H9 (cell line): ENCODE measurements at regions not wholly inside any gene's neighbourhood (a gene's known extent, or its start where the extent isn't known, plus 50 kb on each side); places are given as distances from the start of the nearest gene placed in this dataset.

Experiments
- DNase-seq: peaks from one replicate; pipeline ENCODE4 v3.0.0-alpha.2; 2017
- H2AFZ ChIP-seq: one replicate; pipeline ENCODE4 v1.6.1; 2013; ENCODE audit warnings: mild to moderate bottlenecking, low read length, control low read depth, moderate library complexity
- H2AK5ac ChIP-seq: 2 replicates; pipeline ENCODE4 v1.6.1; 2013; ENCODE audit warnings: low read length, control low read depth, mixed read lengths; ENCODE audit not compliant: insufficient read length
- H2BK120ac ChIP-seq: one replicate; pipeline ENCODE4 v1.6.1; 2013; ENCODE audit warnings: low read depth, mild to moderate bottlenecking, low read length, control low read depth, inconsistent platforms; ENCODE audit not compliant: poor library complexity, severe bottlenecking
- H2BK12ac ChIP-seq: 2 replicates; pipeline ENCODE4 v1.6.1; 2013; ENCODE audit warnings: low read length, control low read depth, mixed read lengths, low read depth; ENCODE audit not compliant: insufficient read length
- H2BK15ac ChIP-seq: 2 replicates; pipeline ENCODE4 v1.6.1; 2013; ENCODE audit warnings: low read depth, low read length, control low read depth
- H2BK20ac ChIP-seq: one replicate; pipeline ENCODE4 v1.6.1; 2013; ENCODE audit warnings: low read depth, mild to moderate bottlenecking, low read length, control low read depth, inconsistent platforms; ENCODE audit not compliant: poor library complexity, severe bottlenecking
- H2BK5ac ChIP-seq: 2 replicates; pipeline ENCODE4 v1.6.1; 2013; ENCODE audit warnings: low read length, control low read depth, mixed read lengths; ENCODE audit not compliant: insufficient read length
- H3K14ac ChIP-seq: 2 replicates; pipeline ENCODE4 v1.6.1; 2013; ENCODE audit warnings: low read length, control low read depth; ENCODE audit not compliant: insufficient read depth
- H3K18ac ChIP-seq: 2 replicates; pipeline ENCODE4 v1.6.1; 2013; ENCODE audit warnings: low read depth, mild to moderate bottlenecking, mixed read lengths, low read length, control low read depth; ENCODE audit not compliant: insufficient read length
- H3K23ac ChIP-seq: 2 replicates; pipeline ENCODE4 v1.6.1; 2013; ENCODE audit warnings: low read length, control low read depth, mixed read lengths, low read depth; ENCODE audit not compliant: insufficient read length
- H3K23me2 ChIP-seq: 2 replicates; pipeline ENCODE4 v1.6.1; 2013; ENCODE audit warnings: low read depth, mild to moderate bottlenecking, mixed read lengths, low read length, control low read depth; ENCODE audit not compliant: insufficient read length, poor library complexity, severe bottlenecking
- H3K27ac ChIP-seq: 2 replicates; pipeline ENCODE4 v1.5.1; 2013; ENCODE audit warnings: low read length, control low read depth, mixed read lengths, low read depth; ENCODE audit not compliant: insufficient read length
- H3K27me3 ChIP-seq: 2 replicates; pipeline ENCODE4 v1.6.1; 2013; ENCODE audit warnings: low read length, control low read depth, inconsistent platforms; ENCODE audit not compliant: insufficient read depth
- H3K4ac ChIP-seq: 2 replicates; pipeline ENCODE4 v1.6.1; 2013; ENCODE audit warnings: low read depth, mild to moderate bottlenecking, control low read depth, inconsistent platforms, low read length, moderate library complexity
- H3K4me1 ChIP-seq: 2 replicates; pipeline ENCODE4 v1.6.1; 2013; ENCODE audit warnings: low read length, control low read depth, inconsistent platforms; ENCODE audit not compliant: insufficient read depth
- H3K4me2 ChIP-seq: 2 replicates; pipeline ENCODE4 v1.6.1; 2013; ENCODE audit warnings: low read length, control low read depth, mixed read lengths; ENCODE audit not compliant: insufficient read length, insufficient read depth
- H3K56ac ChIP-seq: 2 replicates; pipeline ENCODE4 v1.6.1; 2013; ENCODE audit warnings: low read depth, mild to moderate bottlenecking, mixed read lengths, low read length, control low read depth; ENCODE audit not compliant: insufficient read length
- H3K79me1 ChIP-seq: 2 replicates; pipeline ENCODE4 v1.6.1; 2013; ENCODE audit warnings: low read depth, mild to moderate bottlenecking, moderate library complexity, low read length, control low read depth, inconsistent platforms; ENCODE audit not compliant: insufficient read depth, poor library complexity, severe bottlenecking
- H3K79me2 ChIP-seq: 2 replicates; pipeline ENCODE4 v1.6.1; 2013; ENCODE audit warnings: low read length, control low read depth, inconsistent platforms; ENCODE audit not compliant: insufficient read depth
- H3K9ac ChIP-seq: 2 replicates; pipeline ENCODE4 v1.6.1; 2013; ENCODE audit warnings: low read length, control low read depth, mixed read lengths; ENCODE audit not compliant: insufficient read length; ENCODE audit errors: extremely low read depth
- H3K9me3 ChIP-seq: one replicate; pipeline ENCODE4 v1.6.1; 2013; ENCODE audit warnings: low read depth, low read length, inconsistent platforms; ENCODE audit not compliant: control insufficient read depth
- H3T11ph ChIP-seq: one replicate; pipeline ENCODE4 v1.6.1; 2013; ENCODE audit warnings: mild to moderate bottlenecking, low read length, control low read depth, inconsistent platforms
- H4K20me1 ChIP-seq: one replicate; pipeline ENCODE4 v1.6.1; 2013; ENCODE audit not compliant: control insufficient read depth, insufficient read length, insufficient read depth
- H4K5ac ChIP-seq: 2 replicates; pipeline ENCODE4 v1.6.1; 2013; ENCODE audit warnings: low read depth, mild to moderate bottlenecking, mixed read lengths, low read length, control low read depth; ENCODE audit not compliant: insufficient read length
- H4K8ac ChIP-seq: replicated peaks from 2 replicates; pipeline ENCODE4 v1.6.1; 2013; ENCODE audit warnings: low read length, control low read depth, mixed read lengths, low read depth; ENCODE audit not compliant: insufficient read length
- H4K91ac ChIP-seq: 2 replicates; pipeline ENCODE4 v1.6.1; 2013; ENCODE audit warnings: low read depth, mild to moderate bottlenecking, moderate library complexity, mixed read lengths, low read length, control low read depth; ENCODE audit not compliant: insufficient read length
- H3K27ac Mint-ChIP-seq, 3 experiments: 2 replicates in 2 of 3; 3 replicates in 1 of 3; pipeline ENCODE4 v1.8.0; 2020 to 2021; ENCODE audit warnings: mixed read lengths in 3 of 3, mild to moderate bottlenecking in 1 of 3, moderate library complexity in 1 of 3
- H3K27me3 Mint-ChIP-seq: 2 replicates; pipeline ENCODE4 v1.8.0; 2021; ENCODE audit warnings: low read depth, mild to moderate bottlenecking, moderate library complexity, mixed read lengths
- H3K36me3 Mint-ChIP-seq, 3 experiments: 2 replicates in 2 of 3; 3 replicates in 1 of 3; pipeline ENCODE4 v1.8.0; 2020 to 2021; ENCODE audit warnings: low read depth in 3 of 3, mixed read lengths in 3 of 3; ENCODE audit not compliant: insufficient read depth in 1 of 3
- H3K4me1 Mint-ChIP-seq, 2 experiments: 2 replicates each; pipeline ENCODE4 v1.8.0; 2020; ENCODE audit warnings: mixed read lengths in 2 of 2
- H3K4me3 Mint-ChIP-seq, 2 experiments: 2 replicates in 1 of 2; 3 replicates in 1 of 2; pipeline ENCODE4 v1.8.0; 2020 to 2021; ENCODE audit warnings: mild to moderate bottlenecking in 2 of 2, mixed read lengths in 2 of 2, moderate library complexity in 1 of 2
- H3K9me3 Mint-ChIP-seq, 2 experiments: 2 replicates in 1 of 2; 3 replicates in 1 of 2; pipeline ENCODE4 v1.8.0; 2020; ENCODE audit warnings: mild to moderate bottlenecking in 2 of 2, mixed read lengths in 2 of 2, moderate library complexity in 1 of 2
- CTCF ChIP-seq: fragments of 200-600 bp; sonication (generic); conservative IDR thresholded peaks from 3 replicates; pipeline ENCODE4 v1.8.0; 2021; ENCODE audit warnings: antibody characterized with exemption, mild to moderate bottlenecking
- WGBS: extraction: QIAGEN DNeasy Blood & Tissue Kit; methylation state at CpG from one replicate; pipeline ENCODE4 v1.1.7; 2013; ENCODE audit warnings: missing lambda C conversion rate, low lambda C conversion rate, mixed read lengths; ENCODE audit not compliant: insufficient read length; ENCODE audit errors: extremely low coverage; 5-methylcytosine and 5-hydroxymethylcytosine counted together

- no peak overlapping the region for H3K18ac ChIP-seq
- no peaks in the 10 kb centered on the region for H4K20me1 ChIP-seq
- H2AK5ac ChIP-seq, result no peak overlapping the region
- H2BK5ac ChIP-seq, result no peak overlapping the region
- H2BK15ac ChIP-seq, result no peak overlapping the region
- Mint-ChIP-seq H3K9me3 (no peaks in the 10 kb centered on the region), H3K4me3 (no peak overlapping the region), H3K36me3 (no peaks in the 10 kb centered on the region), H3K4me1 (peaks cover 14 to 17% of the 10 kb centered on the region in 2 experiments), H3K27ac (no peak overlapping the region), H3K27me3 (no peaks in the 10 kb centered on the region)
- H2BK120ac ChIP-seq, result no peak overlapping the region
- no peak overlapping the region for H4K5ac ChIP-seq
- no peaks in the 10 kb centered on the region for H3K23me2 ChIP-seq
- no peak for DNase-seq
- no peak overlapping the region for H2BK12ac ChIP-seq
- no peaks in the 10 kb centered on the region for H3K79me2 ChIP-seq
- H4K91ac ChIP-seq, result no peak overlapping the region
- H3K4me2 ChIP-seq, result no peak overlapping the region
- TF ChIP-seq CTCF, result no peak
- H3K79me1 ChIP-seq, result no peaks in the 10 kb centered on the region
- H3K23ac ChIP-seq, result no peak overlapping the region
- no CpG with 5 or more reads among the region's 1 CpG for WGBS
- H3K27me3 ChIP-seq, result no peaks in the 10 kb centered on the region
- H4K8ac ChIP-seq, result no peak overlapping the region
- H3K9me3 ChIP-seq, result no peaks in the 10 kb centered on the region
- H3K14ac ChIP-seq, result no peak overlapping the region
- H2AFZ ChIP-seq, result no peak overlapping the region
- no peak overlapping the region for H3T11ph ChIP-seq
- H3K4me1 ChIP-seq, result peaks cover 5% of the 10 kb centered on the region; the same call in 1 of the 2 replicates
- H3K56ac ChIP-seq, result no peak overlapping the region
- H2BK20ac ChIP-seq, result no peak overlapping the region
- H3K9ac ChIP-seq, result no peak overlapping the region
- no peak overlapping the region for H3K27ac ChIP-seq
- no peak overlapping the region for H3K4ac ChIP-seq
Observed at GRCh38 chr4:124939908-124940307, 227.4 kb upstream of the ANKRD50 start.
